Breast epithelium (tissue), 4 donors: ENCODE measurements at regions not wholly inside any gene's neighbourhood (a gene's known extent, or its start where the extent isn't known, plus 50 kb on each side); places are given as distances from the start of the nearest gene placed in this dataset.
"Not testable (repeated sequence)": the region's sequence is repeated elsewhere in the genome, so short reads cannot be mapped to it uniquely, and the experiment has no call there.

Experiments
- DNase-seq, 2 donors: peaks; one replicate each; pipeline ENCODE4 v3.0.0-alpha.2; 2019; ENCODE audit warnings: low spot score in 2 of 2
- H3K27ac ChIP-seq, 2 donors: fragments of 200-600 bp; sonication (generic) in 1 of 2; one replicate each; pipeline ENCODE4 v1.5.1; 2016 to 2019; ENCODE audit warnings: mild to moderate bottlenecking in 1 of 2
- H3K27me3 ChIP-seq, 2 donors: fragments of 200-600 bp; sonication (generic) in 1 of 2; one replicate each; pipeline versions ENCODE4 v1.5.1 to v1.6.0; 2017 to 2019; ENCODE audit warnings: control low read depth in 1 of 2, mild to moderate bottlenecking in 1 of 2
- H3K36me3 ChIP-seq: fragments of 200-600 bp; one replicate; pipeline ENCODE4 v1.5.1; 2019
- H3K4me1 ChIP-seq, 2 donors: fragments of 200-600 bp; sonication (generic); one replicate each; pipeline ENCODE4 v1.5.1; 2016 to 2019; ENCODE audit warnings: control low read depth in 1 of 2
- H3K4me3 ChIP-seq, 3 donors: fragments of 200-600 bp; sonication (generic); 1 replicate in 2 of 3; 2 replicates in 1 of 3; pipeline ENCODE4 v1.5.1; 2016 to 2019; ENCODE audit warnings: mild to moderate bottlenecking in 3 of 3, moderate library complexity in 2 of 3
- H3K9me3 ChIP-seq, 2 donors: fragments of 200-600 bp; sonication (generic) in 1 of 2; one replicate each; pipeline ENCODE4 v1.5.1; 2016 to 2019; ENCODE audit warnings: control low read depth in 1 of 2
- CTCF ChIP-seq, 3 donors: fragments of 450-650 bp; IDR thresholded peaks; one replicate each; pipeline ENCODE4 v1.5.1; 2016 to 2017; ENCODE audit warnings: antibody characterized with exemption in 3 of 3, mild to moderate bottlenecking in 3 of 3, moderate library complexity in 3 of 3
- POLR2A ChIP-seq: fragments of 450-650 bp; IDR thresholded peaks from one replicate; pipeline ENCODE4 v1.6.1; 2016; ENCODE audit warnings: antibody characterized with exemption, mild to moderate bottlenecking, moderate library complexity
- POLR2AphosphoS5 ChIP-seq, 3 donors: sonication (generic); formaldehyde crosslinking; IDR thresholded peaks; one replicate each; pipeline ENCODE4 v1.6.1; 2017; ENCODE audit warnings: antibody characterized with exemption in 3 of 3
- intact Hi-C: fragments of 100-400 bp; cut with DNase I; formaldehyde crosslinking; loops from one replicate; pipeline ENCODE4 v1.15.1; 2023; ENCODE audit warnings: low total_unique reads

- TF ChIP-seq POLR2A (no peak), POLR2AphosphoS5 (IDR thresholded peaks at IDR 0.05) (no peak), CTCF (IDR thresholded peaks at IDR 0.05) (no peak)
- Histone ChIP-seq H3K9me3 (no peaks in the 10 kb centered on the region), H3K27ac (no peak overlapping the region), H3K27me3 (peaks cover 0 to 6% of the 10 kb centered on the region in 2 donors), H3K4me3 (no peak overlapping the region), H3K36me3 (no peaks in the 10 kb centered on the region), H3K4me1 (no peaks in the 10 kb centered on the region)
- intact Hi-C loops, result no loop called here
- DNase-seq, result no peak
Measured at GRCh38 chr12:5102261-5102789, 58.6 kb downstream of the KCNA5 start.

- no peak for DNase-seq
- no peak overlapping the region for H3K27ac ChIP-seq
- H3K27me3 ChIP-seq, result peaks cover 0 to 6% of the 10 kb centered on the region in 2 donors
- intact Hi-C loops, result no loop called here
- H3K4me3 ChIP-seq, result no peak overlapping the region
- H3K9me3 ChIP-seq, result no peaks in the 10 kb centered on the region
- no peaks in the 10 kb centered on the region for H3K36me3 ChIP-seq
- TF ChIP-seq POLR2A (no peak), CTCF (IDR thresholded peaks at IDR 0.05) (no peak), POLR2AphosphoS5 (IDR thresholded peaks at IDR 0.05) (no peak)
- no peaks in the 10 kb centered on the region for H3K4me1 ChIP-seq
Measured at GRCh38 chr12:5102806-5103205, 59.1 kb downstream of the KCNA5 start.

DNA sequence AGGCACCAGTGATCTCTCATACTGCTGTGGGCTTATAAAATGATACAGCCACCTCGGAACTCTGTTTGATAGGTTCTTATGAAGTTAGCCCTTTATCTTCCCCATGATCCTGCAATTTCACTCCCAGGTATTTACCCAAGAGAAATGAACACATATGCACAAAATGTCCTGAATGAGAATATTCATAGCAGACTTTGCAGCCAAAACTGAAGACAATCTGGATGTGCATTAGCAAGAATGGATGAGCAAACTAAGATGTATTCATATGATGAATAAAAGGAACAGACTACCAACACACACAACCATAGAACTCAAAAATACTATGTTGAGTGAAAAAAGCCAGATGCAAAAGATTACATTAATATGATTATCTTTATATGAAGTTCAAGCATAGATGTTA, 66.7 kb downstream of the KCNA5 start:
- intact Hi-C loops, result no loop called here
- H3K27me3 ChIP-seq, result no peaks in the 10 kb centered on the region

GRCh38 chr12:5114436-5114835, 70.8 kb downstream of the KCNA5 start:
- H3K27ac ChIP-seq, result peak overlapping the region; percentile 48 to 52
- intact Hi-C loops, result no loop called here
- no peaks in the 10 kb centered on the region for H3K4me1 ChIP-seq
- H3K9me3 ChIP-seq, result no peaks in the 10 kb centered on the region
- no peak for DNase-seq
- no peak overlapping the region for H3K4me3 ChIP-seq
- H3K36me3 ChIP-seq, result no peaks in the 10 kb centered on the region
- no peak for TF ChIP-seq POLR2A
- TF ChIP-seq CTCF (IDR thresholded peaks at IDR 0.05), result no peak
- TF ChIP-seq POLR2AphosphoS5 (IDR thresholded peaks at IDR 0.05), result no peak
- no peaks in the 10 kb centered on the region for H3K27me3 ChIP-seq

More for the DNA sequence above, 66.7 kb downstream of the KCNA5 start:
- Histone ChIP-seq H3K9me3 (no peaks in the 10 kb centered on the region), H3K4me3 (no peak overlapping the region), H3K27ac (no peak overlapping the region), H3K36me3 (no peaks in the 10 kb centered on the region), H3K4me1 (no peaks in the 10 kb centered on the region)
- DNase-seq, result no peak
- TF ChIP-seq POLR2A (no peak), CTCF (IDR thresholded peaks at IDR 0.05) (no peak), POLR2AphosphoS5 (IDR thresholded peaks at IDR 0.05) (no peak)

GRCh38 chr12:5121784-5122183, 78.1 kb downstream of the KCNA5 start:
- H3K4me1 ChIP-seq, intact Hi-C loops, DNase-seq, H3K4me3 ChIP-seq, H3K9me3 ChIP-seq, H3K27ac ChIP-seq, H3K27me3 ChIP-seq, H3K36me3 ChIP-seq: not testable (repeated sequence)

- H3K4me1 ChIP-seq, H3K9me3 ChIP-seq, DNase-seq, H3K27me3 ChIP-seq, intact Hi-C loops, H3K4me3 ChIP-seq, H3K36me3 ChIP-seq, H3K27ac ChIP-seq: not testable (repeated sequence)
Measured at GRCh38 chr12:5122256-5122831, 78.7 kb downstream of the KCNA5 start.
